ENCODE measurements at regions not wholly inside any gene's neighbourhood (a gene's known extent, or its start where the extent isn't known, plus 50 kb on each side); places are given as distances from the start of the nearest gene placed in this dataset.
"Not testable (repeated sequence)": the region's sequence is repeated elsewhere in the genome, so short reads cannot be mapped to it uniquely, and the experiment has no call there.

DNA sequence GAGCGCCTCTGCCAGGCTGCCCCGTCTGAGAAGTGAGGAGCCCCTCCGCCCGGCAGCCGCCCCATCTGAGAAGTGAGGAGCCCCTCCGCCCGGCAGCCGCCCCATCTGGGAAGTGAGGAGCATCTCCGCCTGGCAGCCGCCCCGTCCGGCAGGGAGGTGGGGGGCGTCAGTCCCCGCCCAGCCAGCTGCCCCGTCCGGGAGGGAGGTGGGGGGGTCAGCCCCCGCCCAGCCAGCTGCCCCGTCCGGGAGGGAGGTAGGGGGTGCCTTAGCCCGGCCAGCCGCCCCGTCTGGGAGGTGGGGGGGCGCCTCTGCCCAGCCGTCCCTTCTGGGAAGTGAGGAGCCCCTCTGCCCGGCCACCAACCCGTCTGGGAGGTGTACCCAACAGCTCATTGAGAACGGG lies 75.4 kb upstream of the DIO2 start:
- DNase-seq, result not testable (repeated sequence)

DNA sequence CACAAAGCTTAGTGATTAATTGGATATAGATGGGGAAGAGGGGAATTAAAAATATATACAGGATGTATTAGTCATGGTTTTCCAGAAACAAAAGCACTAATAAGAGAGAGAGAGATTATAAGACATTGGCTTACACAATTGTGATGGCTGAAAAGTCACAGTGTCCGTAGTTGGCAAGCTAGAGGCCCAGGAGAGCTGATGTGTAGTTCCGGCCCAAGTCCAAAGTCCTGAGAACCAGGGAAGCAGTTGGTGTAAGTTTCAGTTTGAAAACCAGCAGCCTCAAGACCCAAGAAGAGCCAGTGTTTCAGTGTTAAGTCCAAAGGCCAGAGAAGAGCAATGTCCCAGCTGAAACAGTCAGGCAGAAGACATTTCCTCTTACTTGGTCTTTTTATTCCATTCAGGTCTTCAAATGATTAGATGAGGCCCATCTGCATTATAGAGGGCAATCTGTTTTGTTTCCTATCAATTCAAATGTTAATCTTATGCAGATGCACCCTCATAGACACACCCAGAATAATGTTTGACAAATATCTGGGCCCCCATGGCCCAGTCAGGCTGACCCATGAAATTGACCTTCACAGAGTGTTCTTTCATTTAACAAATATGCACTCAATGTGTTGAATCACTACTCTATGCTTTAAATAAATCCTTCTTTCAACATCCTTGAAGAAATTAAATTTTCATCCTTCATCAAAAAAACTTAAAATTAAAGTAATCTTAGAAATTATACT lies 67.2 kb upstream of the DIO2 start:
- no peak for DNase-seq

DNA sequence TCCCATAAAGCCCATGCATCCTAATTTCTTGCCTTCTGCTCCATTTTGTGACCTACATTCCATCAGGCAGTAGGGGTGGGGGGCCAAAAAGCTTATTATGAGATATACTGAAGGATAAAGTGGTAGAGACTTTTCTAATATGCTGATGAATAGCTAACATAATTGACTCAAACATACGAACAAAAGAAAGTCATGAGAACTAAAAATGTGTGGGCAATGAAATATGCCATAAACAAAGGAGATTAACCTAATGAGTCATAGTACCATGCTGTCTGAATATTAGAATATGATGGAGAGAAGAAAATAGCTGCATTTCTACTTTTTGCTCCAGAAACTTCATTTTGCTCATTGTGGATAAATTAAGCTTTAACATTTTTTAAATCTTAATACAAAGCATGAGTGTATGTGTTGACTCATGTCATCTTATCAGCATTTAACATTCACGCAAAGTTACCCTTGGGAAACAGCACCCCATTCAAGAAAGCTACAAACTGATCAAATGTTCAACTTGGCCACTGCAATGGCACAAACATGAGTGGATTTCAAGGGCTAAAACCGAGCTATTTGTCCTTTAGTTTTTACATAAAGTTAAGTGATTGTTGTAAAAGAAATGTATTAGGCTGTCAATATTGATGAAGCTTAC lies 64.0 kb upstream of the DIO2 start:
- DNase-seq, result no peak

DNA sequence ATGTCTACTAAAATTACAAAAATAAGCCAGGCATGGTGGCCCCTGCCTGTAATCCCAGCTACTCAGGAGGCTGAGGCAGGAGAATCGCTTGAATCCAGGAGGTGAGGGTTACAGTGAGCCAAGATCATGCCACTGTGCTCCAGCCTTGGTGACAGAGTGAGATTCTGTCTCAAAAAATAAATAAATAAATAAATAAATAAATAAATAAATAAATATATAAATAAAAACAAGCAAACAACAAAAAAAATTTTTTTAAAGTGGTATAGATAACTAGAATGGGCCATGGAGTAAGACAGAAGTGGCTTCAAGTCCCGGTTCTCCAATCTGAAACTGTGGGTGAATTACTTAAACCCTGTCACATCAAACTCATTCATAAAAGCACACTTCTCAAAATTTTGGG lies 63.0 kb upstream of the DIO2 start:
- DNase-seq, result not testable (repeated sequence)

DNA sequence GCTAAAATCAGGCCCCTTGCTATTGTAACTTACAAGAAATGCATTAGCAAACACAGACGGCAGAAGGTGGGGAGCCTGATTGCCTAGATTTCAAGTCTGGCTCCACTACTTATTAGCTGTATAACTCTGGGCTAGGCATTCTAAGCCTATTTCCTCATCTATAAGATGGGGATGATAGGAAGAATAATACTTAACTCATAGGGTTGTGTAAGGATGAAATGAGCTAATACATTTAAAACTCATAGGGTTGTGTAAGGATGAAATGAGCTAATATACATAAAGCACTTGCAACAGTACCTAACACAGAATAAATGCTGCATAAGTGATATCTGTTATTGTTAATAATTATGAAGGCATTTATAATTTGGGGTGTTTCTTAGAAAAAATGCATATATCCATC lies 60.1 kb upstream of the DIO2 start:
- no peak for DNase-seq

DNA sequence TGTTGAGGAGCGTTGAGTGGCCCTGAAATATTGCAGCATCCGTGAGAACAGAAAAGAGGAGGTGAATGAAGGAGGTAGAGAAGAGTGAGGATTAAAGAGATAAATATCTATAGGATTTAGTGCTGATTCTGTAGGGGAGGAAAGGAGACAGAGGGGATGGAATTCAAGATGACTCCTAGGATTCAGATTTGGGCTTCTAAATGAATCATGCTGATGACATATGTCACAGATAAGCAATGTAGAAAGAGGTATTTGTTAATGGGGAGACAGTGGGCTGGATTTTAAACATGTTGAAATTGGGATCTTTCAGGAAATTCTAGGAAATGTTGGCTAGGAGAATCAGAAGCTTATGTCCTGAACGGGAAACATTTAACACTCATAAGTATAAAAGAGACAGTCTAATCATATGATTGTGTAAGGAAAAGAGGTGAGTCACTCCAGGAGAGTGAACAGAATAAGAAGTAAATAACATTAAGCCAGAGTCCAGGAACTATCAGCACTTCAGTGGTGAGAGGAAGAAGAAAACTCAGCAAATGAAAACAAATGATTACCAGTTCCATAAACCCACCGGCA lies 58.1 kb upstream of the DIO2 start:
- no peak for DNase-seq

DNA sequence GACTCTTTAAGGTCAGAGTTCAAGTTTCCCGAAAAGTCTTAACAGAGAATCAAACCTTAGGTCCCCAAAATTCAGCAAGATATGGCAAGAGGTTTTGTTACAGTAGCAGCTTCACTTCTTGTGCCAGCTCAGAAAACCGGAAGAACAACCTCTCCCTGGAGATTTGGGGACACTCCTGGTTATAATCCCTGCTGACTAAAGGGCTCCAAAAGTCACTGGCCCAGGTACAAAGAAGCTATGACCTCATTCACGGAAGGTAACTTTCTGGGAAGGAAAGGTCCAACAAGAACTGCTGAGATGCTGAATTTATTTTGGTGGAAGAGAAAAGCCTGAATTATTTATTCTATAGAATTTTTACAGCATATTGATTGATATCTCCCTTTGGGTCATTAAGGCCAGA lies 55.6 kb upstream of the DIO2 start:
- no peak for DNase-seq

DNA sequence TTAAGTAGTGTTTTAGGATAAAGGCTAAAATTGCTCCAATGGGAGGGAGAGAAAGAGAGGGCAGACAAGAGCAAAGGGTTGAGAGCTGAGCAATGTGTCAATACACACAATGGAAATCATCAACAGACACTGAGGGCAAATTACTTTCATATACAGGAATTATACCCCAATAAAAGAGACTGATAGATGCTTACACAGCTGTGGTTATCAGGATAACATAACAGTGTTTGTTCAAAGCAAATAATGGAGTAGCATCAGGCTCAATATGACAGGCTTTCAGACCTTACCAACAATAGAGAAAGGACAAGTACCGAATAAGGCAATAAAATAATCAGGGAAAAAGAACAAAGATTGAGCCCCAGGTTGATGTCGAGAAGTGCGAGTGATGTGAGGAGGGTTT lies 53.4 kb upstream of the DIO2 start:
- DNase-seq, result no peak

All from NCI-H510A (cell line).